GM12891 (cell line): ENCODE measurements at regions not wholly inside any gene's neighbourhood (a gene's known extent, or its start where the extent isn't known, plus 50 kb on each side); places are given as distances from the start of the nearest gene placed in this dataset.

Experiments used
- DNase-seq: peaks from one replicate; pipeline ENCODE4 v3.0.0; 2011; ENCODE audit warnings: low spot score; ENCODE audit not compliant: insufficient read length
- FAIRE-seq: peaks from 2 replicates; lab custom pipeline; 2011; peaks lifted over from hg19 to GRCh38; lab: Jason Lieb, UNC
- PAX5 ChIP-seq: IDR thresholded peaks from 2 replicates; pipeline ENCODE4 v1.6.1; 2011; ENCODE audit warnings: low read length, moderate library complexity, mild to moderate bottlenecking; ENCODE audit not compliant: insufficient read depth, severe bottlenecking
- POLR2A ChIP-seq: IDR thresholded peaks from 2 replicates; pipeline ENCODE4 v1.6.1; 2011; ENCODE audit warnings: low read depth, low read length, control low read depth
- POLR2AphosphoS5 ChIP-seq: IDR thresholded peaks from 2 replicates; pipeline ENCODE4 v1.6.1; 2011; ENCODE audit warnings: low read depth, low read length, control low read depth
- POU2F2 ChIP-seq: IDR thresholded peaks from 2 replicates; pipeline ENCODE4 v1.6.1; 2011; ENCODE audit warnings: low read depth, mild to moderate bottlenecking, control low read depth, low read length, moderate library complexity
- SPI1 ChIP-seq: IDR thresholded peaks from 2 replicates; pipeline ENCODE4 v1.6.1; 2011; ENCODE audit warnings: low read depth, low read length, control low read depth
- TAF1 ChIP-seq: IDR thresholded peaks from 2 replicates; pipeline ENCODE4 v1.6.1; 2011; ENCODE audit warnings: low read depth, low read length, control low read depth

DNA sequence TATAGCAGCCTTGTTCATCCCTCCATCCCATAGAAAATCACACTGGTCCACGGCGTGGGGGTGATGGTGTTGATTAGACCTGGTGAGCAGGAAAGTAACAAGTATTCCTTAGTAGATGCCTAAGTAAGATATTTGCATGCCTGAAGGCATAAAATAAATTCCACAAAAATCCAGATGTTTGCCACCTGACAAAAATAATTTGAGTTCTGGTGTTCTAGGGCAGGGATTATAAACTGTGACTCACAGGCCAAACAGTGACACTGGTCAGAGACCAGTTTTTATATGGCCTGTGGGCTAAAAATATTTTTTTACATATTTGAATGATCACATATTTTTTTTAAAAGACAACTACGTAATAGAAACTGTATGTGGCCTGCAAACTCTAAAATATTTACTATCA lies 310.7 kb downstream of the RFC3 start:
- TF ChIP-seq SPI1 = no peak
- TF ChIP-seq POU2F2 = no peak
- TF ChIP-seq TAF1 = no peak
- no peak for TF ChIP-seq POLR2AphosphoS5
- TF ChIP-seq POLR2A = no peak
- TF ChIP-seq PAX5 = no peak
- FAIRE-seq (no peak), DNase-seq (no peak)

DNA sequence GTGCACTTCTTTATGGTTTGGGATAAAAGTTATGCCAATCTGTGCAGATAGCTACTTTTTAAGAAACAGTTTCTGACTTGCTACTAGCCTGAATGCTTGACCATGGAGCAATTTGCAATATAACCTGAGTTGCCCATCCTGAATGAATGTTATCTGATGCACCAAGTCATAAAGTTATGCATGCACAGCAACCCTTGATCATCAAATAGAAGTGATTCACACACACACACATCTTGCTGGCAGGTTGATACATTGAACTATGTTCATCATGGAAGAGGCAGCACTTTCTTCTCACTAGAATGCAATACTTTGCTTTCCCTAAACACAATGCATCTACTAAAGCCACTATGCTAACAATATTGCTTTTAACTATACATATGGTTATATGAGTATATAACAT lies 311.5 kb downstream of the RFC3 start:
- no peak for TF ChIP-seq POLR2A
- no peak for TF ChIP-seq TAF1
- no peak for TF ChIP-seq PAX5
- no peak for TF ChIP-seq POU2F2
- no peak for TF ChIP-seq SPI1
- TF ChIP-seq POLR2AphosphoS5 = no peak
- no peak for FAIRE-seq
- DNase-seq = no peak

DNA sequence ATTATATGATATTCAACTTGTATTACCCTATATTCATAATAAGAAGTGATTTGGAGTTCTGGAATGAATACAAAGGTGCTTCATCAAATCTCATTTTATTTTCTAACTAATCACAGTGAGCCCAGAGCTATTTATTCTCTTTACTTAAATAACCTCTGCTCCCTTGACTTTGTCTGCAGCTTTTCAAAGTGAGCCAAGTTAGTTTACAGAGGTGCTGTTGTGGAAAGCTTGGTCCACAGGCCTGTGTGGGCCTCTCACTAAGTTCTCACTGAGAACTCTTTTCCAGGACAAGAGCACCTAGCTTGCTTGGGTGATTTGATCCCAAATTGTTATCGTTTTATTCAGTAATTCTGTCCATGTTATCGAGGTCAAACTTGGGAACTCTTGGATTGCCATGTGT lies 319.3 kb downstream of the RFC3 start:
- no peak for TF ChIP-seq PAX5
- no peak for TF ChIP-seq POLR2AphosphoS5
- no peak for TF ChIP-seq SPI1
- no peak for TF ChIP-seq POLR2A
- TF ChIP-seq POU2F2 = no peak
- no peak for TF ChIP-seq TAF1
- no peak for FAIRE-seq
- no peak for DNase-seq

DNA sequence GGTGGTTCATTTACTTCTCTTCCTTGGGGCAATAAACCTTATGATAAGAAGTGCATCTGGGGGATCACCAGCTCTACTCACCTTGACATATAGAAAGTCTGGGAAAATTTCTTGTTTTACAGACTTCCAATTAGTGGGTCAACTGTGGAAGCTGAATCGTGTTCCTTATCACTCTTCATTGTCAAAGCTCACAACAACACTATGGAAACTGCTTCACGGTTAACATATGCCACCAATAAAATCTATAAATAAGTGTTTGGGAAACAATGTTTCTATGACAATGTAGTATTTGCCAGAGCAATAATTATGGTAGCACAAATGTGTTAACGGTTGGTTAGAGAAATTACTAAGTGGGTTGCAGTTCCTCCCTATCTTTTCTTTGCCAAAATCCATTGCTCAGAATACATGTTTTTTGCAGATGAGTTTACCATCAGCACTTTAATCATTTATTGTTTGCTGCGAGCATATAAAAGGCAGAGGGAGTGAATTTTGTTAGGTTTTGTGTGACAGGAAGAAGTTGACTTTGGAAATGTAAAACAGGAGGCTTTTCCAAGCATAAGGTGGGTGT lies 321.8 kb downstream of the RFC3 start:
- DNase-seq = no peak
- TF ChIP-seq POLR2AphosphoS5 (no peak), POLR2A (no peak), TAF1 (no peak), PAX5 (no peak), SPI1 (no peak), POU2F2 (no peak)
- no peak for FAIRE-seq

DNA sequence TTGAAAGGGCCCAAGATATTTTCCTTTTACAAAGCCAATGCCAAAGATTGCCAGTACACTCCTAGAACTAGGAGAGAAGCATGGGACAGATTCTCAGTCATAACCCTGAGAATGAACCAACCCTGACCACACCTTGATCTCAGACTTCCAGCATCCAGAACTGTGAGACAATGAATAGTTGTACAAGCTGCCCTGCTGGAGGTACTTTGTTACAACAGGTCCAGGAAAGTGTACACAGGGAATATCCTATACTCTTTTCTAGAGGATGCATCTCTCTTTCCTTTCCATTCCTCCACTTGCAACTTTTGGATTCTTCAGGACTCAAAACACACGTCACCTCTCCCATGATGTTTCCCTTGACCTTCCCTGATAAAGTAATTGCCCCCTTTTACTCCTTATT lies 325.7 kb downstream of the RFC3 start:
- TF ChIP-seq PAX5 = no peak
- no peak for TF ChIP-seq POLR2AphosphoS5
- TF ChIP-seq POU2F2 = no peak
- TF ChIP-seq POLR2A = no peak
- no peak for TF ChIP-seq TAF1
- no peak for TF ChIP-seq SPI1
- no peak for DNase-seq
- FAIRE-seq = no peak

DNA sequence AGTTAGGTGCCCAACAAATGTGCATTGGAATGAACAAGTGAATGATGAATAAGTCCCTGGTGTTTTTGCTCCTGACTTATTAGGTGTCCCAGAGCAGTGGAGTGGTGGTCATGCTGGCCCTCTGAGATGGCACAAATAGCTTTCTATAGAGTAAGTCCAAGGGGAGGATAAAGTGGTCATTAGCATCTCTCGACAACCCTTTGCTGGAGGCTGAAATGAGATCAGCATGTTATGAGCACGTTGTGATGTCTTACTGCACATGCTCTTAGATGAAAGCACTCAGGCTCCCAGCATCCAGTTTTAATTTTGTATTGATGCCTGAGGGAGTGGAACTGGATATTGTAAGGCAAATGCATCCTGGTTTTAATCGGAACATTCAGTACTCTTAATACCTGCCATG lies 326.2 kb downstream of the RFC3 start:
- no peak for FAIRE-seq

DNA sequence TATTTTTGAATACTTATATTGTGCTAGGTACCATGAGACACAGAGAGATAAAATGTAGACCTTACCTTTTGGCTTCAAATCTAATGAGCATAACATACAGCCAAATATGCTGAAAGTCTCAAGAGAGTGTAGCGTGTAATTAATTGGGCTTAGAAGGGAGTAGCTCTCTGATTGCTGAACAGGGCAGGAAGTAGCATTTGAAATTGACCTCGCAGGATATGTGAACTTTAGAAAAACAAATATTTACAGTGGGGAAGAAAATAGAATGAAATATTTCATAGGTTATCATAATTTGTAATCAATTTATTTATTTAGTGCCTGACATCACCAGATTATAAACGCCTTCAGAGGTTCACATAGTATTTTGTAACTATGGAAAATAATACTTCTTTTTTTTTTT lies 327.1 kb downstream of the RFC3 start:
- DNase-seq = no peak
- FAIRE-seq = no peak
- TF ChIP-seq TAF1 = no peak
- no peak for TF ChIP-seq POU2F2
- TF ChIP-seq POLR2AphosphoS5 = no peak
- no peak for TF ChIP-seq SPI1
- TF ChIP-seq POLR2A = no peak
- TF ChIP-seq PAX5 = no peak

More for the DNA sequence above, 326.2 kb downstream of the RFC3 start:
- DNase-seq = no peak
- TF ChIP-seq POLR2AphosphoS5 (no peak), SPI1 (no peak), POU2F2 (no peak), POLR2A (no peak), TAF1 (no peak)

DNA sequence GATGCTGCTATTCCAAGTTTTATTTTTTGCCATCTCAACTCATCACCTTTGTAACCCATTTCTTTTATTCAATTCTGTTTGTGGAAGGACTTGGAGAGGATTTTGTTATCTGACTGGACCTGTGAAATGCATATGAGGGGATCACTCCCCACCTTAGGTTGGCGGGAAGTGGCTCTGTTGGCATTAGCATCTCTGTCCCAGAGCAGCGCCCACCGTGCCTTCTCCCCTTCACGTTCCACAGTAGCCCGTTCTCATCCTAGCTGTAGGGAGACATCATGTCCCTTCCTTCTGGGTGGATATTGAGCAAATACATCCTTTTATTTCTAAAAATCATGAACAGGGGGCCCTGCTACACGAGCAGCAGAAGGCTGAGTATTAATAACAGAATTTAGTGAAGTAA lies 330.4 kb downstream of the RFC3 start:
- no peak for FAIRE-seq
- no peak for TF ChIP-seq POLR2AphosphoS5
- TF ChIP-seq POLR2A = no peak
- TF ChIP-seq SPI1 = no peak
- TF ChIP-seq PAX5 = no peak
- DNase-seq = no peak

DNA sequence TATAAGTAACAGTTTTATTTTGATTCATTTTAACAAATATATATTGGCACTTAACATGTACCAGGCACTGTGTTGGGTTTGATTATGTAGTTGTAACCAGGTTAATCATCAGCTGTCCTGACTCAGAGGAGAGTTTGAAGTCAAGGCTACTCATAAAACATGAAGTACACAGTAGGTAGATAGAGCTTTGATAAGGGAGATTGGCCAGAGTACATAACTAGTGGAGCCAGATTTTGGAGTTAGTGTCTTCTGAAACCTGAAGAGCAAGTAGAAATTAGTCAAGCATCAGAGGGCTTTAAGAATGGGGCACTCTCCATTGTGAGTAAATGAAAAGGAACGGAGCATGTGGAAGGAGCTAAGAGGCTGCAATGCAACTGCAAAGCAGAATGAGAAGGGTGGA lies 333.9 kb downstream of the RFC3 start:
- no peak for DNase-seq
- no peak for TF ChIP-seq TAF1
- no peak for TF ChIP-seq POLR2A
- no peak for TF ChIP-seq PAX5
- no peak for TF ChIP-seq POLR2AphosphoS5
- no peak for TF ChIP-seq POU2F2
- no peak for TF ChIP-seq SPI1
- no peak for FAIRE-seq

DNA sequence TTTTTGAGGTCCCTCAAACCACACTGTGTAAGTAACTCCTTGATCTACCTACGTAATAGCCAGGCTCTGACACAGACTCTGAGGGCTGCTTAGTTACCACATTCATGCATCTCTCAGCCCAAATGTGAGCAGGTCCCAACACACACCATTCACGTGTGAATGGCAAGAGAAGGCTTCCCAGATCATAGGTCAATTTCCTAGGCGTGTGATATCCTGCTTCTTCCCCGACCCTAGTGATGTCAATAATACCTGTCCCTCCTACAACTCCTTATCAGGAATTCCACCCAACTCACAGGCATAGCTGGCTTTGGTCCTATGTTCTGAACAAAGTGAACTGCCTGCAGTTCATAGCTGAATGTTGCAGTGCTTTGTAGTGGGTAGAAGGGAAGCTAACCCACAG lies 334.5 kb downstream of the RFC3 start:
- no peak for FAIRE-seq
- no peak for DNase-seq
- TF ChIP-seq TAF1 (no peak), POU2F2 (no peak), PAX5 (no peak), POLR2AphosphoS5 (no peak), POLR2A (no peak), SPI1 (no peak)

DNA sequence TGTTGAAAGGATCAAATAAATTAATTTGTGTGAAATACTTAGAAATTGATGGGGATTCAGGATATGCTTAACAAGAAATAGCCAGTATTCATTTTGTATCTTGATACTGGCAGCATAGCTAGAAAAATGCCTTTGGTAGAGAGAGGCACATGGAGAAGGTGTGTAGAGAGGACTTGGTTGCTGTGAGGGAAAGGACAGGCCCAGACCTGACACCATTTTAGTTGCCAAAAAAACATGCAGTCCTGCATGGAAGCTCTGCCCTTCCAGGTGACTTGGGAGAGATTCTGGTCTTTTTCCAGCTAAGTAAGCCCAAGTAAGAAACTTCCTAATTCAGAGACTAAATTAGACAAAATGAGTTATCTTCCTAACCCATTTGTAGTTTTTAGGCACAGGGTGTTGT lies 335.0 kb downstream of the RFC3 start:
- TF ChIP-seq POLR2A (no peak), TAF1 (no peak), SPI1 (no peak), POU2F2 (no peak)
- FAIRE-seq (no peak), DNase-seq (no peak)
